ENCODE measurements at regions not wholly inside any gene's neighbourhood (a gene's known extent, or its start where the extent isn't known, plus 50 kb on each side); places are given as distances from the start of the nearest gene placed in this dataset.

DNA sequence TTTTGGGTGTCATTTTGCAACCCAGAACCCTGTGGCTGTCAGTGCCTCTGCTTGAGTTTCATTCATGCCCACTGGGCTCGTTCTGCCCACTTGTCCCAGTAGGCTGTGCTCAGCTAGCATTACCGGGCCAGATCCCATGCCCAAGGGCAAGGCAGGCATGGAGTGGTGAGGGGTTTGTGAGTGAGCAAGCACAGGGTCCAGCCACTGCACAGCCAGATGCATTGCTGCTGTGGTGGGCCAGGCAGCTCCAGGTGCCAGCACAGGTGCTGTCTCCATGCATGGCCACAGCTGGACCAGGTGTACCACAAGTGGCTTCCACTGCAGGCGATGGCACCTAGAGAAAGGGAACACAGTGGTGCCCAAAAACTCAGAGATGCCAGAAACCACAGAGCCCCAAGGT is 1671.2 kb downstream of the OLFM4 start:
- Histone ChIP-seq H4K20me1 (ENCODE audit: control insufficient read depth, insufficient read depth, low read length, poor library complexity, severe bottlenecking) (no peaks in the 10 kb centered on the region), H3K4me1 (ENCODE audit: control insufficient read depth in 2 of 2, insufficient read depth in 2 of 2, low read length in 2 of 2) (no peaks in the 10 kb centered on the region), H3K9ac (ENCODE audit: low read length) (no peak overlapping the region), H2AFZ (ENCODE audit: insufficient read depth, low read depth, low read length, poor library complexity, severe bottlenecking) (no peak overlapping the region), H3K27me3 (replicated peaks in 1 of 4; ENCODE audit: control extremely low read depth in 1 of 4, control insufficient read depth in 3 of 4, insufficient read depth in 4 of 4, low read length in 3 of 4) (no peaks in the 10 kb centered on the region), H3K36me3 (replicated peaks in 1 of 2; ENCODE audit: control extremely low read depth in 1 of 2, control insufficient read depth in 1 of 2, extremely low read depth in 1 of 2, insufficient read depth in 2 of 2, low read length in 1 of 2) (no peaks in the 10 kb centered on the region), H3K4me2 (replicated peaks; ENCODE audit: low read depth, low read length, poor library complexity, severe bottlenecking) (no peak overlapping the region), H3K27ac (ENCODE audit: low read length in 2 of 2) (no peak overlapping the region), H3K79me2 (ENCODE audit: control insufficient read depth, insufficient read depth, low read length) (no peaks in the 10 kb centered on the region), H3K4me3 (ENCODE audit: control extremely low read depth in 1 of 5, extremely low read depth in 1 of 5, insufficient read depth in 1 of 5, low read depth in 2 of 5, low read length in 4 of 5) (no peak overlapping the region), H3K9me3 (ENCODE audit: control extremely low read depth in 1 of 3, control insufficient read depth in 2 of 3, insufficient read depth in 1 of 3, low read length in 2 of 3) (peaks cover 0 to 7% (median 0%) of the 10 kb centered on the region in 3 donors)
- no peaks in the 10 kb centered on the region for H3K9me3 Mint-ChIP-seq (ENCODE audit: insufficient read depth)
- POLR2A ChIA-PET, result no interaction called here
- no peaks in the 10 kb centered on the region for H3K27me3 Mint-ChIP-seq
- no peak overlapping the region for H3K27ac Mint-ChIP-seq
- ATAC-seq (ENCODE audit: low read depth) (no peak), DNase-seq (no peak)
- no peak for TF ChIP-seq EZH2 (IDR thresholded peaks at IDR 0.05; ENCODE audit: borderline replicate concordance, insufficient read depth, low read depth, low read length, poor library complexity, severe bottlenecking)
- TF ChIP-seq, protein P1, sequence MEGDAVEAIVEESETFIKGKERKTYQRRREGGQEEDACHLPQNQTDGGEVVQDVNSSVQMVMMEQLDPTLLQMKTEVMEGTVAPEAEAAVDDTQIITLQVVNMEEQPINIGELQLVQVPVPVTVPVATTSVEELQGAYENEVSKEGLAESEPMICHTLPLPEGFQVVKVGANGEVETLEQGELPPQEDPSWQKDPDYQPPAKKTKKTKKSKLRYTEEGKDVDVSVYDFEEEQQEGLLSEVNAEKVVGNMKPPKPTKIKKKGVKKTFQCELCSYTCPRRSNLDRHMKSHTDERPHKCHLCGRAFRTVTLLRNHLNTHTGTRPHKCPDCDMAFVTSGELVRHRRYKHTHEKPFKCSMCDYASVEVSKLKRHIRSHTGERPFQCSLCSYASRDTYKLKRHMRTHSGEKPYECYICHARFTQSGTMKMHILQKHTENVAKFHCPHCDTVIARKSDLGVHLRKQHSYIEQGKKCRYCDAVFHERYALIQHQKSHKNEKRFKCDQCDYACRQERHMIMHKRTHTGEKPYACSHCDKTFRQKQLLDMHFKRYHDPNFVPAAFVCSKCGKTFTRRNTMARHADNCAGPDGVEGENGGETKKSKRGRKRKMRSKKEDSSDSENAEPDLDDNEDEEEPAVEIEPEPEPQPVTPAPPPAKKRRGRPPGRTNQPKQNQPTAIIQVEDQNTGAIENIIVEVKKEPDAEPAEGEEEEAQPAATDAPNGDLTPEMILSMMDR (IDR thresholded peaks at IDR 0.05), result no peak
- CTCF ChIA-PET, result no interaction called here
- no peaks in the 10 kb centered on the region for H3K4me1 Mint-ChIP-seq
- intact Hi-C loops (cut with micrococcal nuclease), result no loop called here
- 73% methylated on average over 3 of the region's 3 CpGs for WGBS (ENCODE audit: insufficient coverage)
- H3K4me3 Mint-ChIP-seq, result no peak overlapping the region

DNA sequence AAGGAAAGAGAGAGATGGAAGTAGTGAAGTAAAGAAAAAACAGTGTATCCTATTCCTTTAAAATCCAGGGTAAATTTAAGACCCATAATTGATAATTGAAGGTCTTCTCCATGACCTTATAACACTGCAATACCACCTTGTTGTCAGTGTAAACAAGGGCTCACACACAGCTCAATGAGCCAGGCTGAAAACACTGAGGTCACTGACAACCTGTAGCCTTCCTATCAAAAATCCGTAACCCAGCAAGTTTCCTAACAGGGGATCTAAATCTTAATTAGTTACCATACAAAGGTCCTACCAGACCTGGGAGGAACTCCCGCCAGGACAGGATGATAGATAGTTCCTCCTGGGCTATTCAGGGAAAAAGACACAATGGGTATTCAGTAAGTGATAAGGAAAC is 1677.1 kb downstream of the OLFM4 start:
- H3K4me1 ChIP-seq (ENCODE audit: control insufficient read depth in 2 of 2, insufficient read depth in 2 of 2, low read length in 2 of 2), result no peaks in the 10 kb centered on the region
- no peak overlapping the region for H3K27ac ChIP-seq (ENCODE audit: low read length in 2 of 2)
- no peak for TF ChIP-seq EZH2 (IDR thresholded peaks at IDR 0.05; ENCODE audit: borderline replicate concordance, insufficient read depth, low read depth, low read length, poor library complexity, severe bottlenecking)
- TF ChIP-seq, protein P1 (IDR thresholded peaks at IDR 0.05), result no peak
- WGBS (ENCODE audit: insufficient coverage), result no CpG with 5 or more reads among the region's 2 CpGs
- no peak overlapping the region for H3K4me3 ChIP-seq (ENCODE audit: control extremely low read depth in 1 of 5, extremely low read depth in 1 of 5, insufficient read depth in 1 of 5, low read depth in 2 of 5, low read length in 4 of 5)
- Mint-ChIP-seq H3K4me3 (no peak overlapping the region), H3K9me3 (ENCODE audit: insufficient read depth) (peaks cover 2% of the 10 kb centered on the region), H3K27ac (no peak overlapping the region), H3K4me1 (no peaks in the 10 kb centered on the region), H3K27me3 (no peaks in the 10 kb centered on the region)
- no peaks in the 10 kb centered on the region for H3K36me3 ChIP-seq (replicated peaks in 1 of 2; ENCODE audit: control extremely low read depth in 1 of 2, control insufficient read depth in 1 of 2, extremely low read depth in 1 of 2, insufficient read depth in 2 of 2, low read length in 1 of 2)
- ChIA-PET POLR2A (no interaction called here), CTCF (no interaction called here)
- ATAC-seq (ENCODE audit: low read depth) (no peak), DNase-seq (no peak)
- no peaks in the 10 kb centered on the region for H3K79me2 ChIP-seq (ENCODE audit: control insufficient read depth, insufficient read depth, low read length)
- H3K4me2 ChIP-seq (replicated peaks; ENCODE audit: low read depth, low read length, poor library complexity, severe bottlenecking), result no peak overlapping the region
- no peak overlapping the region for H3K9ac ChIP-seq (ENCODE audit: low read length)
- H4K20me1 ChIP-seq (ENCODE audit: control insufficient read depth, insufficient read depth, low read length, poor library complexity, severe bottlenecking), result no peaks in the 10 kb centered on the region
- no peak overlapping the region for H2AFZ ChIP-seq (ENCODE audit: insufficient read depth, low read depth, low read length, poor library complexity, severe bottlenecking)
- intact Hi-C loops (cut with micrococcal nuclease), result no loop called here
- peaks cover 0 to 9% (median 0%) of the 10 kb centered on the region in 3 donors for H3K9me3 ChIP-seq (ENCODE audit: control extremely low read depth in 1 of 3, control insufficient read depth in 2 of 3, insufficient read depth in 1 of 3, low read length in 2 of 3)
- H3K27me3 ChIP-seq (replicated peaks in 1 of 4; ENCODE audit: control extremely low read depth in 1 of 4, control insufficient read depth in 3 of 4, insufficient read depth in 4 of 4, low read length in 3 of 4), result no peaks in the 10 kb centered on the region

Data from B cell (primary cell).